H4 (cell line): ENCODE measurements at regions not wholly inside any gene's neighbourhood (a gene's known extent, or its start where the extent isn't known, plus 50 kb on each side); places are given as distances from the start of the nearest gene placed in this dataset.

Source experiments
- DNase-seq: peaks from one replicate; pipeline ENCODE4 v3.0.0-alpha.2; 2015; ENCODE audit warnings: low spot score

DNA sequence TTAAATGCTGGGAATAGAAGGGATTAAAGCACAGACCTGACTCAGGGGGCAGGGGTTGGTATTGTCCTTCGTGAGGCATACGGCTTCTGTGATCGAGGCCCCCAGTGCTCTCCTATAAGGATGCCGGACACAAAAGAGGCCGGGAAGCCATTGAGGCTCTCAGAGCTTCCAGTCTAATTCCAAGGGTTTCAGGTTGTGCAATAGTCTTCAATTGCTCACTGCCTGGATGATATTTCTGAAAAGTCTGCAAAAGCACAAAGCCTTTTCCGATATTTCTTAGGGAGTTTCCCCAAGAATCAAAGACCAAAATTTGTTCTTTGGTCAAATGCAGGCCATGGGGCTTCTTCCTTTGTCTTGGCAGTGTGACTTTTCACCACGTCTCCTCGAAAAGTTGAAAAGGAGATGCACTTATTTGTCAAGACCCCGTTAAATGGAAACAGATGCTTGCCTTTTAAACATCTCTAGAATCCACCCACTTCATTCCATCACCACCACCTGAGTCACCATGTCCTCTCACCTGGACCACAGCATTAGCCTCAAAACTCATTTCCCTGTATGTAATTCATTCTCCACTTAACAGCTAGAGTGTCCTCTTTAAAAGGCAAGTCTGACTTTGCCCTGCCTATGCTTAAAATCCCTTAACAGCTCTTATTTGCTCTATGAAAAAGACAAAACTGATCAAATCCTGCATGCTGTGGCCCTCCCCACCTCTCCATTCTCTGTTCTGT, 134.8 kb upstream of the NAMPT start:
- no peak for DNase-seq

DNA sequence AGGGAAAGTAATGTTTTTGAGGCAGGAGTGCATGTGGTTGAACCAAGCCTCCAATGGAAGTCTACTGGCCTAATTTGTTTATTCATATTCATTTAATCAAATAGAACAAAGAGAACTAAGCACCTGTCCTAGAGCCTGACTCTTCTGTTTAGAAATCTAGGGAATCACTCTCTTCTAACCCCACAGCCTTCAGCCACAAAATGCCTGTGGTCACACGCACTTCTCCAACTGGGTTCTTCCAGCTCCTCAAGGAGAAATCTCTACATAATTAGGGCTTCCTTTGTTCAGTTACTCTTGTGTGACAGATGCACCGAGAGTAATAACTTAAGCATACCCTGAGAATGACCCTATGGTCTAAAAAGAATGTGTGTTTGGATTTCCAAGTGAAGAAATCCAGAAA, 133.7 kb upstream of the NAMPT start:
- peak; percentile 28 for DNase-seq

DNA sequence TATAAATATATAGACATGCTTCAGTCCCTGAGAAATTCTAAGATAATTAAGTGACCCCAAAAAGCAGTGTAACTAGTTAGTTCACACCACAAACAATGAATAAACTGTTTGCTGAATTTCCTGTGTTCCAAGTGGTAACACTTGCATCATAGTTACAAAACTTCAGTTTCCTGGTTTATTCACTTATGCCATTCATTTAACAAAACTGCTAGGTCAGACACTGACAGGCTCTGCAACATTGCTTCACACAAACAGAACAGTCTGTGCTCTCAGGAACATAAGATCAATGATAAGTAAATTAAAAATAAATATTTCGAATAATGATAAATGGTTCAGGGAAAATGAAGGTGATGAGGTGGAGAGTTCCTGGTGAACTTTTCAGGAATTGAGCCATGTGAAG, 133.3 kb upstream of the NAMPT start:
- no peak for DNase-seq

DNA sequence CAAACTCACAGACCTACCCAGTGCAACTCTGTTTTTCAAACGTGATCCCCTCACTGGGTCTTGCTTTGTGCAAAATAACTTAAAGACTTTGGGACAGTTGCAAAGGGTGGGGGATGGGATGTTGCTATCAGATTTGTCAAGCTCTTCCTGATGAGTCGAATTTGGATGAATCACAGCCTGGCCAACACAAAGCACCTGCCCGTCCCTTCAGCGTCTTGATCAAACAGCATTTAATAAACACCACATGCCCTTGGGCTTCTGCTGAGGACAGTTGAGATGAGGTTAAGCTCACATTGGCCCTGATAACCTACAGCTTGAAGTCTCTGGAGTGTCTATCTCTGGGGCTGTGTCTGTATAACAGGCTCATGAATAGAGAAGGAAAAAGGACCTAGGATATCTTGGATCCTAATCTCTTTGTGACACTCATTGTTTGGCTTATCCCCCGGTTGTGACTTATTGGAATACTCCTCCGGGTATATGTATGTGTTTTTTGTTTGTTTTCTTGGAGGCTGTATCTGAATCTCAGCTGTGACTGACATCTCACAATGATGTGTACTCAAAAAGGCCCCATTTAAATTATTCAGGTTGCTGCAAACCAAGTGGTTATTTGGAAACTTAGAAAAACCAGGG, 132.6 kb upstream of the NAMPT start:
- no peak for DNase-seq

DNA sequence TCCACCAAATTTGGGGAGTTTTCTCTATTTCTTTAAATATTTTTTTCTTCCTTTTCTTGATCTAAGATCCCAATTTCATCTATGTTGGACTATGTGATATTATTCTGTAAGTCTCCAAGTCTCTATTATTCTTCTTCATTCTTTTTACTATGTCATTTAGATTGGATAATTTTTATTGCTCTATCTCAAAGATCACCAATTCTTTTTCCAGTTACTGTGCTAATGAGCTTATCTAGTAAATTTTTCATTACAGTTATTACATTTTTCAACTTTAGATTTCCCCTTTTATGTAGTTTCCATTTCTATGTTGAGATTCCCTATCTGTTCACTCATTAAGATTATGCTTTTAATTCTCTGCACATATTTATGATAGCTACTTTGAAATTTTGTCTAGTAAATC, 131.6 kb upstream of the NAMPT start:
- DNase-seq = no peak

DNA sequence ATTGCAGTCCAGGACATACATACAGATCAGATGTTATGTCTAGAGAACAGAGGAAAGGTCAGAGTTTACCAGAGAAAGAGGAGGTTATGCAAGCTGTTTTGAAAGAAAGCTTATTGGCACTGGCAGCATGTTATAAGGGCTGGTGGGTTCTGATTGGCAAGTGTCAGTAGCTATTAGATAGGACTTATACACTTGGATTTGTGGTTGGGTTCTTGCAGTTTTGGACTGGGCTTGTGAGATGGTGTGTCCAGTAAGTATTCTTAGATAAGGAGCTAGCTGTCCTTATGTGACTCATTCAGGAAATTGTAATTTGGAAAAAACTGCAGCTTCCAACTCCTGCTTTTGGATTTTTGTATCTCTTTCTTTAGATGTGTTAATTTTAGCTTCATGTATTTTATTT, 130.7 kb upstream of the NAMPT start:
- DNase-seq = no peak

DNA sequence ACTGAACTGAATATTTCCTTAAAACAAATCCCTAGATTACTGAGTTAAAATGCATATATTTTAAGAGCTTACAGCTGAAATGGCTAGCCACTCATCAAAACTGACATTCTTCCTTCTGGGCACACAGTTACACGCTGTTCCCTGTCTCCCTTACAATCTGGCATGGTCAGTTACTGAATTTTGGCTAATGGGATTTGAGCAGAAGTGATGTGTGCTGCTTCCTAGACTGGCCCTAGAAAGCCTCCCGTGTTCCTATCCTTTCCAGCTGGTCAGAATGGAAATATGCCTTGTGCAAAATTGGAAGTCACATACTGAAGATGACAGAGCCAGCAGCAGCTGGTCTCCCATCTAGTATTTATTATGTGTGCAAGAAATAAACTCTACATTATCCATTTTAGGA, 128.7 kb upstream of the NAMPT start:
- no peak for DNase-seq

DNA sequence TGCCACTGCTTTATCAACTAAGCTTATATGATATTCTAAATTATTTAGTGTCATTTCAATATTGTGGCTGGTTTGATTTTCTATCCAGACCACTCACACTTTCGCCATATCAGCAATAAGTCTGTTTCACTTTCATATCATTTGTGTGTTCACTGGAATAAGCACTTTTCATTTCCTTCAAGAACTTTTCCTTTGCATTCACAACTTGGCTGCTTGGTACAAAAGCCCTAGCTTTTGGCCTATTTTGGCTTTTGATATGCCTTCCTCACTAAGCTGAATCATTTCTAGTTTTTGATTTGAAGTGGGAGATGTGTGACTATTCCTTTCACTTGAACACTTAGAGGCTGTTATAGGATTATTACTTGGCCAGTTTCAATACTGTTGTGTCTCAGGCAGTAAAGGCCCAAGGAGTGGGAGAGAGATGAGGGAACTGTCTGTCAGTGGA, 120.9 kb upstream of the NAMPT start:
- no peak for DNase-seq

DNA sequence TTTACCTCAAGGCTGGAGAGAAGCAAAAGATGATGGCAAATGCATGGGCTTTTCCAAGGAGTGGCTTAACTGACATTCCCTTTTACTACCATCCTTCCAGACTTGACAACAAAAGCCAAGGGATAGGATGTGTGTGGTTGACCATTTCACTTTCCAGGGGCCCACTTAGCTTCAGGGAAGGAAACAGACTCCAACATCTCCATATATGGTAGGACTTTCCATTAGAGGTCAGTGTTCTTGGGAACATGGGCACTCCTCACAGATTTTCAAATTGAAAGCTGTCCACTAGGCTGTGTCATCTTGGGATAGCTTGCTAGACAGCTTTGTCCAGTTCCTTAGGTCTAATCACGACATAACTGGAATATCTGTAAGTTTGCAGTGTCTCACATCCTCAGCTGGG, 118.1 kb upstream of the NAMPT start:
- no peak for DNase-seq

DNA sequence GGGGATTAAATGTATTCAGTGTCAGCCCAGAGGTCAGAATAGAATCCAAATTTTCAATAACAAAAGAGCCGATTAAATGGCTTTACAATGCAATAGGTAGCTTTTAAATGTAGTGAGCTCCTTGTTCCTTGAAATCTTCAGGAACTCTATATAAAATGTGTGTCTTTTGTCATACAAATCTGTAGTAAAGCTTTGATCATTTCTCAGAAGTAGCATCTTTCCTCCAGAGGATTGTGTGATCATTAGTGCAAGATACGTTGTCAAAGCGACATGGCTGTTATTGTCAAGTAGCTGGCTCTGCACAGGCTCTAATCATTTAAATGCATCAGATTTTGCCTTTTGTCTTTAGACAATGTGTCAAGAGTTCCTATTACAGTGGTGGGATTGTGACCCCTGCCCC, 116.1 kb upstream of the NAMPT start:
- no peak for DNase-seq

DNA sequence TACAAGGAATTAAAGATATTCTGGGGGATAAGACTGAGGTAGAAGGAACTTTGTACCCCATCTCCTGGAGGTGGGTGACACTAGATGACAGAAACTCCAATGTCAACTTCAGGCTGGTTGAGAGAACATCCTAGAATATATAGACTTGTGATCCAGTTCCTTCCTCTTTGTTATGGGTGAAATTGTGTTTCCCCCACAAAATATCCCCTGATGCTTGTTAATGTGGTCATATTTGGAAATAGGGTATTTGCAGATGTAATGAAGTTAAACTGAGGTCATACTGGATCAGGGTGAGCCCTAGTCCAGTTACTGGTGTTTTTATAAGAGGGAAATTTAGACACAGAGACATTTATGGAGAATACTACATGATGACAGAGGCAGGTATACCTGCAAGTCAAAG, 114.0 kb upstream of the NAMPT start:
- DNase-seq = no peak

DNA sequence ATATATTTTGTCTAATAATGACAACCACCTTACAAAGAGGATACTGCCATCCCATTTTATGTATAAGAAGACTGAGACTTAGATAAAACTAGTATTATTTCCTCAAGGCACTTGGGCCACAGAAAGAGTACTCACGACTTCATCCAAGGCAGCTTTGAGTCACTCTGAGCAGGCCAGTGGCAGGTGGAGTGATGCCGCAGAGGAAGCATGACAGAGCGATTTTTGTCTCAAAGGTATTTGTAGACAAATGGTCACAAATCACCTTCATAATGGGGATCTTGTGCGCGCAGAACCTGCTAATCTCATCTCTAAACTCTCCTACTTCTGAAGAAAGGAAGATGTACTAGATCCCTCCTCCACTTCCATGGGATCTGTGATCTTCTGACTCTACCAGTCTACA, 113.2 kb upstream of the NAMPT start:
- DNase-seq = no peak

DNA sequence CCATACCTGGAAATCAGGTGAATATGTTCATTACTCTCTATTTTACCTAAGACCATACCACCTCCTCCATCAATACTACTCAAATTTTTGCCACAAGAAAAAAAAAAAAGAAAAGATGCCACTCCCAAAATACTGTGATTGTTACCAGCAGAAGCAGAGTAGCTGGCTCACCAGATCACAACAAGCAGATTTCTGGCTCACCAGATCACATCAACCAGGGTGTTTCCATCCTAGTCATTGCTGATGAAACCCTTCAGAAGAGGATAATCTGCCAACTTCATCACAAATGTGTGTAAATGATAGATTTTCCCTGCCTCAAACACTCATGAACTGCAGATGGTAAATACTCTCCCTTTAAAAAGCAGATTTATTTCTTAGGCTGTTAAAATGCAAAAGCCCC, 109.7 kb upstream of the NAMPT start:
- no peak for DNase-seq

DNA sequence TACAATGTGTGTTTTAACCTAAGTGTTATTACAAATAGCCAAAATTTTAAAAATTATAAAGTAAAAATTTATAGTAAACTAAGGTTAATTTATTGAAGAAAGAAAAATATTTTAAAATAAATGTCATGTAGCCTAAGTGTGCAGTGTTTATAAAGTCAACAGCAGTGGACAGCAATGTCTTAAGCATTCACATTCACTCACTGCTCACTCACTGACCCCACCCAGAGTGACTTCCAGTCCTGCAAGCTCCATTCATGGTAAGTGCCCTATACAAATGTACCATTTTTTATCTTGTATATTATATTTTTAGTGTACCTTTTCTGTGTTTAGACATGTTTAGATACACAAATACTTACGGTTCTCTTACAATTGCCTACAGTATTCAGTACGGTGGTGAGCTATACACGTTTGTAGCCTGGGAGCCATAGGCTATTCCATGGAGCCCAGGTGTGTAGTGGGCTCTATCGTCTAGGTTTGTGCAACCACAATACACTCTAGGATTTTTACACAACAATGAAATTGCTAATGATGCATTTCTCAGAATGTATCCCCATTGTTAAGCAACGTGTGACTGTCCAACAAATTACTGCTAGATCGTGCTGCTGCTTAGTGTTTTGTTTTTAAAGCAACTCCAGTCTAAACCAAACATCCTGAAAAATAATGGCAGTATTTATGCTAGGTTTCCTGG, 108.9 kb upstream of the NAMPT start:
- no peak for DNase-seq

DNA sequence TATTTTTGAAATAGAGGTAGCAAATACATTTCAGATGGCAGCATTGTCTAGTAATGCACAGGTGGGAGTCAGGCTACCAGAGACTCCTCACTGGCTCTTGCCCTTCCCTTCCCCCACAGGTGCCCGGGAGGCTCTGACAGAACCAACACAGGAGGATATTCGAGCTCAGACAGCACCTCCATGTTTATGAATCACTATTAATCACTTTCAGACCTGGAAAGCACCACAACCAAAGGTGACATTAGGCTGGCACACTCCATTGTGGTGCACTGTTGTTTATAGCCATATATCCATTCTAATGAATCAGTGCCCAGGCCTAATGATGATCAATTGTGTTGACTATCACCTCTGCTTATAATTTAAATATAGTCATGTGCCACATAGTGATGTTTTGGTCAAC, 107.8 kb upstream of the NAMPT start:
- no peak for DNase-seq

DNA sequence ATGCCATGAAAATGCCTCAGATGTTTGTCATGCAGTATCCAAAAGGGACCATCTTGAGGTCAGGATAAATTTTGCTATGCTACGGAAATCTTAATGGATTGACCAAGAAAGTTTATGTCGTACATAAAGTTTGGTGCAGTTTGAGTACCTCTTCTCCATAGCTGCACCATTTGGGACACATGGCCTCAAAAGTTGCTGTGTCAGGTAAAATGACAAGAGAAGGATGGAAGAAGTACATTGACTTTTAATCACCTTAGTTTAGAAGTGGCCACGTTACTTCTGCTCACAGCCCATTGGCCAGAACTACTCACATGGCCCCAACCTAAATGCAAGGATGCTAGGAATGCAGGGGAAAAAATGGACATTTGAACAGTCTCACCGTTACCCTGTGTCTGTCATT, 107.4 kb upstream of the NAMPT start:
- DNase-seq = no peak

DNA sequence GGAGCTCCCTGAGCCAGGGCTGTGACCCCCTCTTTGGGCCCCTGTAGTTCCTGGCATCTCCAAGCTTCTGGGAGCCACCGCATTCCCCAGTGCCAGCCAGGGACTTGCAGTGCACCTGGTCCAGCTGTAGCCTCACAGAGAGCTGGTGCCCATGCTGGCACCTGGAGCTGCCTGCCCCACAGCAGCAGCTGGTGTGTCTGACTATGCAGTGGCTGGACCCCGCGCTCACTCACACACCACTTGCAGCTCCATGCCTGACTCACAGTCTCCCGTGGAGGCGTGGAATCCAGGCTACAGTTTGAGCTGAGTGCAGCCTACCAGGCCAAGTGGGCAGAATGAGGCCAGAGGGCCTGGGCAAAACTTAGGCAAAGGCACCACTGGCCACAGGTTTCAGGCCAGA, 102.2 kb upstream of the NAMPT start:
- DNase-seq = no peak

DNA sequence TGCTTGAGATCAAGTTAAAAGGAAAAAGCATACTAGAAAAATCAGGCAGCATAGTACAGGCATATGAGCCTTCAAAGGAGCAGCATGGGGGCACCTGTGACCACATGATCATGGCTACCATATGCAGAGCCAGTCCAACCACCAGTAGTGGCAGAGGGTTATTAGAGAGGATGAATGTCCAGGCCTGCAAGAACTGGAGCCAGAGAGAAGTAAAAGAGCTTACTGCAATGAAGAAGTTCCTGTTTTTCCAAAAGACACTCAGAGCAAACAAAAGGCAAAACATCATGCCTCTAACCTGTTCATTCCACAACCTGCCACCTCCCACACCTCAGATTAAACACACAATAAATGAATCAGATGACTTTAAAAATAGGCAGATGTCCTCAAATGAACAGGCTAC, 99.6 kb upstream of the NAMPT start:
- no peak for DNase-seq

DNA sequence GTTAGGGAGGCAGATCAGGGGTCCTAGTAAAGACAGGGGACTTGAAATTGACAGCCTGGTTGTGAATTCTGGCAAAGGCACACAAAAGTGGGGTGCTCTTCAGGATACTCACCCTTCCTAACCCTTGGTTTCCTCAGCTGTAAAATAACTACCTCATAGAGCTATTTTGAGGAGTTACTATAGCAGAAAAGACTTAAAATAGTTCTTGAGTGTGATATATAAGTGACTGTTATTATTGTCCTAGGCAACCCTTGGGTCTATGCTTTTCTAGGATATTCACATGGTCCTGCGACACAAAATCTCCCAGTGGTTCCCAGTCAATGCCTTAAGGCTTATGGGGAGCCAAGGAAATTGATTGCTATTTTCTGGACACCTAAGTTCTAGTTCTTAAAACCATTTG, 98.1 kb upstream of the NAMPT start:
- DNase-seq = no peak

DNA sequence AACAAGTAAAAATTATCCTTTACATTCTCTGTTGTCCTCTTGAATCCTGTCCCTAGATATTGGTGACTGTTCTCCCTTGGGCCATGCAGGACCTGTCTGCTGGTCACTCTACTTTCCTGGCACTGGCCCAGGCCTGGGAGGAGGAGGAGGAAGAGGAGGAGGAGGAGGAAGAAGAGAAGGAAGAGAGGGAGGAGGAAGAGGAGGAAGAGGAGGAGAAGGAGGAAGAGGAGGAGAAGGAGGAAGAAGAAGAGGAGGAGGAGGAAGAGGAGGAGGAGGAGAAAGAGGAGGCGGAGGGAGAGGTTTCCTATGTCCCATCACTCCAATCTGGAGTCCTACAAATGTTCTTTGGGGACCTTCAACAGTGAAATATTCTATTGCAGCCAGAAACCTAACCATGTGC, 97.3 kb upstream of the NAMPT start:
- no peak for DNase-seq

DNA sequence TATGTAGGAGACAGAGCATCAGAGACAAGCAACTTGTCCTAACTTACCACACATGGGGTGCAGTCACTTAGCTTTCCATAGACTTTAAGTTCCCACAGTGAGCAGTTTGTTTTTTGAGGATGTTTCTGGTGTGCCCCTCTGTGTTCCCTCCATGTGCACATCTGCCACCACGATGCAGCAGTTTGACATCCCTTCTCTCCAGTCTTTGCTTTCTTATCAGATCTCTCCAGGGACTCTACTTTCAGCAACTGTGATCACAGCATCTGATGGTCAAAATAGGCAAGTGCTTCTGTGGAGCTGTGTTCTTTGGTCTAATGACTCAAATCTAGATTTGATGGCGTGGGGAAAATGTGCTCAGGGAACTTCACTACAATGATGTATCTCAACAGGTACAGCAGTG, 96.5 kb upstream of the NAMPT start:
- no peak for DNase-seq

DNA sequence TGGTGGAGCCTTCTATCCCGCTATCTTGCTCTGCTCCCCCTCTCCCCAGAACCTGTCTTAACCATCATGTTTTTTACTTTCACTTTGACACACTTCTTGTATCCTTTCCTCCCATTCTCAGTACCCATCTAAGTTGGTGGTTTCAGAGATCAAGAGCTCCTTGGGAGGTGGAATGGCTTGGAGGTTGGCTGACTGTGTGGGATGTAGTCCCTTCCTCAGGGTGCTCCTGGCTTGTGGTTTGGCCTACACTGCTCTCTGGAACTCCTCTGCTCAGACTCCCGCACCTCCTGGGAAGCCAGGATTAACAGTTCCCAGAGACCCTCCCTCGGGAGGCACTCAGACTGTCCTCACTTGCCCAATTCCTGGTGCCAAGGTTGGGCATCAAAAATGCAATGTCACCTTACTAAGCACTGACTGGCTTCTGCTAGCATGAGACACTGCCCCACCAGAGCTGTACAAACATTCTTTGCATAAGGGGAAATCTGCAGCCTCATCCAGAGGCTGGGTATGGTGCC, 93.1 kb upstream of the NAMPT start:
- peak; percentile 42 for DNase-seq
